WTC11 (cell line): ENCODE measurements at regions not wholly inside any gene's neighbourhood (a gene's known extent, or its start where the extent isn't known, plus 50 kb on each side); places are given as distances from the start of the nearest gene placed in this dataset.
"Not testable (repeated sequence)": the region's sequence is repeated elsewhere in the genome, so short reads cannot be mapped to it uniquely, and the experiment has no call there.

Experiments
- ATF3 ChIP-seq: sonication (generic); formaldehyde crosslinking; conservative IDR thresholded peaks from 2 replicates; pipeline ENCODE4 v1.8.1; 2022; ENCODE audit warnings: mild to moderate bottlenecking, missing genetic modification reagents
- HMGXB4 ChIP-seq: sonication (generic); formaldehyde crosslinking; IDR thresholded peaks from 2 replicates; pipeline ENCODE4 v1.8.1; 2023; ENCODE audit warnings: mild to moderate bottlenecking, moderate library complexity, missing genetic modification reagents
- IRF2 ChIP-seq: sonication (generic); formaldehyde crosslinking; IDR thresholded peaks from 2 replicates; pipeline ENCODE4 v1.8.0; 2022; ENCODE audit warnings: low read depth, missing genetic modification reagents, borderline replicate concordance
- JUN ChIP-seq: sonication (generic); formaldehyde crosslinking; IDR thresholded peaks from 2 replicates; pipeline ENCODE4 v1.8.0; 2023; ENCODE audit warnings: mild to moderate bottlenecking, missing genetic modification reagents
- NR3C1 ChIP-seq: sonication (generic); formaldehyde crosslinking; conservative IDR thresholded peaks from 2 replicates; pipeline ENCODE4 v1.8.1; 2023; ENCODE audit warnings: low read depth, mild to moderate bottlenecking, missing genetic modification reagents
- USF2 ChIP-seq: sonication (generic); formaldehyde crosslinking; IDR thresholded peaks from 2 replicates; pipeline ENCODE4 v1.8.1; 2023; ENCODE audit warnings: mild to moderate bottlenecking, missing genetic modification reagents, moderate library complexity
- TF ChIP-seq, protein P1 (sequence below): fragments of 200-600 bp; IDR thresholded peaks from 2 replicates; pipeline ENCODE4 v1.8.0; 2022; ENCODE audit warnings: antibody characterized with exemption
- TF ChIP-seq, protein P2 (sequence below): sonication (generic); formaldehyde crosslinking; IDR thresholded peaks from 2 replicates; pipeline ENCODE4 v1.8.1; 2022; ENCODE audit warnings: low read depth, missing genetic modification reagents, borderline replicate concordance
- TF ChIP-seq, protein P3 (sequence below): sonication (generic); formaldehyde crosslinking; IDR thresholded peaks from 2 replicates; pipeline ENCODE4 v1.8.1; 2022; ENCODE audit warnings: mild to moderate bottlenecking, missing genetic modification reagents, moderate library complexity, borderline replicate concordance
- TF ChIP-seq, protein P4 (sequence below): sonication (generic); formaldehyde crosslinking; IDR thresholded peaks from 2 replicates; pipeline ENCODE4 v1.8.0; 2022; ENCODE audit warnings: mild to moderate bottlenecking, missing genetic modification reagents

DNA sequence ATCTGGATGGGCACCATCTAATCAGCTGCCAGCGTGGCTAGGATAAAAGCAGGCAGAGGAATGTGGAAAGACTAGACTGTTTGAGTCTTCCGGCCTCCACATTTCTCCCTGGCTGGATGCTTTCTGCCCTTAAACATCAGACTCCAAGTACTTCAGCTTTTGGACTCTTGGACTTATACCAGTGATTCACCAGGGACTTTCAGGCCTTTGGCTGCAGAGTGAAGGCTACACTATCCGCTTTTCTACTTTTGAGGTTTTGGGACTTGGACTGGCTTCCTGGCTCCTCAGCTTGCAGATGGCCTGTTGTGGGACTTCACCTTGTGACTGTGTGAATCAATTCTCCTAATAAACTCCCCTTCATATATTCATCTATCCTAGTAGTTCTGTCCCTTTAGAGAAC, 88.5 kb upstream of the NEGR1 start:
- TF ChIP-seq, protein P1, sequence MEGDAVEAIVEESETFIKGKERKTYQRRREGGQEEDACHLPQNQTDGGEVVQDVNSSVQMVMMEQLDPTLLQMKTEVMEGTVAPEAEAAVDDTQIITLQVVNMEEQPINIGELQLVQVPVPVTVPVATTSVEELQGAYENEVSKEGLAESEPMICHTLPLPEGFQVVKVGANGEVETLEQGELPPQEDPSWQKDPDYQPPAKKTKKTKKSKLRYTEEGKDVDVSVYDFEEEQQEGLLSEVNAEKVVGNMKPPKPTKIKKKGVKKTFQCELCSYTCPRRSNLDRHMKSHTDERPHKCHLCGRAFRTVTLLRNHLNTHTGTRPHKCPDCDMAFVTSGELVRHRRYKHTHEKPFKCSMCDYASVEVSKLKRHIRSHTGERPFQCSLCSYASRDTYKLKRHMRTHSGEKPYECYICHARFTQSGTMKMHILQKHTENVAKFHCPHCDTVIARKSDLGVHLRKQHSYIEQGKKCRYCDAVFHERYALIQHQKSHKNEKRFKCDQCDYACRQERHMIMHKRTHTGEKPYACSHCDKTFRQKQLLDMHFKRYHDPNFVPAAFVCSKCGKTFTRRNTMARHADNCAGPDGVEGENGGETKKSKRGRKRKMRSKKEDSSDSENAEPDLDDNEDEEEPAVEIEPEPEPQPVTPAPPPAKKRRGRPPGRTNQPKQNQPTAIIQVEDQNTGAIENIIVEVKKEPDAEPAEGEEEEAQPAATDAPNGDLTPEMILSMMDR: not testable (repeated sequence)
- not testable (repeated sequence) for TF ChIP-seq USF2 (CRISPR knock-in tag); IRF2 (CRISPR knock-in tag); NR3C1; HMGXB4 (CRISPR knock-in tag); ATF3; JUN (CRISPR knock-in tag)
- TF ChIP-seq, protein P2, sequence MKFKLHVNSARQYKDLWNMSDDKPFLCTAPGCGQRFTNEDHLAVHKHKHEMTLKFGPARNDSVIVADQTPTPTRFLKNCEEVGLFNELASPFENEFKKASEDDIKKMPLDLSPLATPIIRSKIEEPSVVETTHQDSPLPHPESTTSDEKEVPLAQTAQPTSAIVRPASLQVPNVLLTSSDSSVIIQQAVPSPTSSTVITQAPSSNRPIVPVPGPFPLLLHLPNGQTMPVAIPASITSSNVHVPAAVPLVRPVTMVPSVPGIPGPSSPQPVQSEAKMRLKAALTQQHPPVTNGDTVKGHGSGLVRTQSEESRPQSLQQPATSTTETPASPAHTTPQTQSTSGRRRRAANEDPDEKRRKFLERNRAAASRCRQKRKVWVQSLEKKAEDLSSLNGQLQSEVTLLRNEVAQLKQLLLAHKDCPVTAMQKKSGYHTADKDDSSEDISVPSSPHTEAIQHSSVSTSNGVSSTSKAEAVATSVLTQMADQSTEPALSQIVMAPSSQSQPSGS (CRISPR knock-in tag): not testable (repeated sequence)
- TF ChIP-seq, protein P3, sequence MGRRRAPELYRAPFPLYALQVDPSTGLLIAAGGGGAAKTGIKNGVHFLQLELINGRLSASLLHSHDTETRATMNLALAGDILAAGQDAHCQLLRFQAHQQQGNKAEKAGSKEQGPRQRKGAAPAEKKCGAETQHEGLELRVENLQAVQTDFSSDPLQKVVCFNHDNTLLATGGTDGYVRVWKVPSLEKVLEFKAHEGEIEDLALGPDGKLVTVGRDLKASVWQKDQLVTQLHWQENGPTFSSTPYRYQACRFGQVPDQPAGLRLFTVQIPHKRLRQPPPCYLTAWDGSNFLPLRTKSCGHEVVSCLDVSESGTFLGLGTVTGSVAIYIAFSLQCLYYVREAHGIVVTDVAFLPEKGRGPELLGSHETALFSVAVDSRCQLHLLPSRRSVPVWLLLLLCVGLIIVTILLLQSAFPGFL (CRISPR knock-in tag): not testable (repeated sequence)
- TF ChIP-seq, protein P4, sequence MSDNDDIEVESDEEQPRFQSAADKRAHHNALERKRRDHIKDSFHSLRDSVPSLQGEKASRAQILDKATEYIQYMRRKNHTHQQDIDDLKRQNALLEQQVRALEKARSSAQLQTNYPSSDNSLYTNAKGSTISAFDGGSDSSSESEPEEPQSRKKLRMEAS (CRISPR knock-in tag): not testable (repeated sequence)
